Caco-2 (cell line): ENCODE measurements at regions not wholly inside any gene's neighbourhood (a gene's known extent, or its start where the extent isn't known, plus 50 kb on each side); places are given as distances from the start of the nearest gene placed in this dataset.

Source experiments
- BruUV-seq: library from RNA; stranded (reverse); fragments of 400-500 nt; replicated peaks from 2 replicates; lab custom pipeline; 2021; lab: Mats Ljungman, UMichigan
- CTCF ChIA-PET: fragments of 300-600 bp; sonication (Branson Sonifier 250); formaldehyde crosslinking; loops from one replicate; lab custom pipeline; 2022; ENCODE audit warnings: antibody characterized with exemption; lab: Charles Lee
- POLR2A ChIA-PET: fragments of 300-600 bp; sonication (Branson Sonifier 250); formaldehyde crosslinking; loops from one replicate; lab custom pipeline; 2022; ENCODE audit warnings: antibody characterized with exemption; lab: Charles Lee
- DNase-seq, 2 experiments: peaks; one replicate each; pipeline versions ENCODE4 v3.0.0 to v3.0.0-alpha.2; 2020 to 2022
- H3K27me3 ChIP-seq: replicated peaks from 2 replicates; pipeline ENCODE4 v1.6.0; 2011; ENCODE audit warnings: low read length; ENCODE audit not compliant: control insufficient read depth, insufficient read depth
- H3K36me3 ChIP-seq: 2 replicates; pipeline ENCODE4 v1.5.1; 2011; ENCODE audit warnings: low read length; ENCODE audit not compliant: control insufficient read depth, insufficient read depth
- H3K4me1 ChIP-seq: fragments of 250-450 bp; sonication (Bioruptor Pico); 2 replicates; pipeline ENCODE4 v1.5.1; 2020; ENCODE audit warnings: mild to moderate bottlenecking
- H3K4me3 ChIP-seq: 2 replicates; pipeline ENCODE4 v1.5.1; 2011; ENCODE audit warnings: low read depth, mild to moderate bottlenecking, control low read depth, low read length
- H3K9me3 ChIP-seq: fragments of 250-450 bp; sonication (Bioruptor Pico); 2 replicates; pipeline ENCODE4 v1.5.1; 2020; ENCODE audit warnings: mild to moderate bottlenecking, moderate library complexity
- H3K27ac Mint-ChIP-seq: one replicate; pipeline ENCODE4 v1.8.0; 2022; ENCODE audit warnings: mixed read lengths; ENCODE audit not compliant: unreplicated experiment
- H3K27me3 Mint-ChIP-seq: one replicate; pipeline ENCODE4 v1.8.0; 2022; ENCODE audit warnings: mixed read lengths; ENCODE audit not compliant: insufficient read depth, unreplicated experiment
- H3K36me3 Mint-ChIP-seq: one replicate; pipeline ENCODE4 v1.8.0; 2022; ENCODE audit warnings: mild to moderate bottlenecking, mixed read lengths; ENCODE audit not compliant: insufficient read depth, unreplicated experiment
- H3K4me1 Mint-ChIP-seq: one replicate; pipeline ENCODE4 v1.8.0; 2022; ENCODE audit warnings: low read depth, mixed read lengths; ENCODE audit not compliant: unreplicated experiment
- H3K4me3 Mint-ChIP-seq: one replicate; pipeline ENCODE4 v1.8.0; 2022; ENCODE audit warnings: mild to moderate bottlenecking, moderate library complexity, mixed read lengths; ENCODE audit not compliant: unreplicated experiment
- H3K9me3 Mint-ChIP-seq: one replicate; pipeline ENCODE4 v1.8.0; 2022; ENCODE audit warnings: mixed read lengths; ENCODE audit not compliant: unreplicated experiment
- intact Hi-C: fragments of 100-400 bp; cut with micrococcal nuclease; formaldehyde crosslinking; loops from one replicate; pipeline ENCODE4 v1.10.0; 2022; ENCODE audit not compliant: unreplicated experiment
- TF ChIP-seq, protein P1 (sequence below), 2 experiments: fragments of 200-600 bp in 1 of 2; IDR thresholded peaks; 1 replicate in 1 of 2; 2 replicates in 1 of 2; pipeline versions ENCODE4 v1.5.1 to v1.8.0; 2011 to 2022; ENCODE audit warnings: antibody characterized with exemption in 1 of 2, control low read depth in 1 of 2, inconsistent platforms in 1 of 2, low read depth in 1 of 2, low read length in 1 of 2, mild to moderate bottlenecking in 1 of 2, moderate library complexity in 1 of 2; ENCODE audit not compliant: insufficient read depth in 1 of 2, severe bottlenecking in 1 of 2, unreplicated experiment in 1 of 2

GRCh38 chr12:60269611-60270269 is 673.9 kb downstream of the SLC16A7 start:
- Histone ChIP-seq H3K36me3 (no peaks in the 10 kb centered on the region), H3K27me3 (no peaks in the 10 kb centered on the region), H3K4me3 (no peak overlapping the region), H3K4me1 (peaks cover 17% of the 10 kb centered on the region; the same call in 1 of the 2 replicates), H3K9me3 (no peaks in the 10 kb centered on the region)
- DNase-seq: no peak
- POLR2A ChIA-PET: no interaction called here
- Mint-ChIP-seq H3K36me3 (no peaks in the 10 kb centered on the region), H3K9me3 (no peaks in the 10 kb centered on the region), H3K27me3 (no peaks in the 10 kb centered on the region), H3K4me1 (no peaks in the 10 kb centered on the region), H3K4me3 (no peak overlapping the region), H3K27ac (no peak overlapping the region)
- intact Hi-C loops: no loop called here
- CTCF ChIA-PET: interaction anchor here (0.7 kb wide), 1 partner anchor 1833 kb away, joined by 3 read pairs; no protein-coding TSS in a partner anchor
- TF ChIP-seq, protein P1, sequence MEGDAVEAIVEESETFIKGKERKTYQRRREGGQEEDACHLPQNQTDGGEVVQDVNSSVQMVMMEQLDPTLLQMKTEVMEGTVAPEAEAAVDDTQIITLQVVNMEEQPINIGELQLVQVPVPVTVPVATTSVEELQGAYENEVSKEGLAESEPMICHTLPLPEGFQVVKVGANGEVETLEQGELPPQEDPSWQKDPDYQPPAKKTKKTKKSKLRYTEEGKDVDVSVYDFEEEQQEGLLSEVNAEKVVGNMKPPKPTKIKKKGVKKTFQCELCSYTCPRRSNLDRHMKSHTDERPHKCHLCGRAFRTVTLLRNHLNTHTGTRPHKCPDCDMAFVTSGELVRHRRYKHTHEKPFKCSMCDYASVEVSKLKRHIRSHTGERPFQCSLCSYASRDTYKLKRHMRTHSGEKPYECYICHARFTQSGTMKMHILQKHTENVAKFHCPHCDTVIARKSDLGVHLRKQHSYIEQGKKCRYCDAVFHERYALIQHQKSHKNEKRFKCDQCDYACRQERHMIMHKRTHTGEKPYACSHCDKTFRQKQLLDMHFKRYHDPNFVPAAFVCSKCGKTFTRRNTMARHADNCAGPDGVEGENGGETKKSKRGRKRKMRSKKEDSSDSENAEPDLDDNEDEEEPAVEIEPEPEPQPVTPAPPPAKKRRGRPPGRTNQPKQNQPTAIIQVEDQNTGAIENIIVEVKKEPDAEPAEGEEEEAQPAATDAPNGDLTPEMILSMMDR (IDR thresholded peaks at IDR 0.05; ENCODE audit: insufficient read depth in 1 of 2, low read depth in 1 of 2, low read length in 1 of 2, severe bottlenecking in 1 of 2, unreplicated experiment in 1 of 2): no peak
- BruUV-seq: no TSS peak

- Histone ChIP-seq H3K36me3 (no peaks in the 10 kb centered on the region), H3K9me3 (no peaks in the 10 kb centered on the region), H3K27me3 (no peaks in the 10 kb centered on the region), H3K4me3 (no peak overlapping the region), H3K4me1 (0 out of 2 replicates have a peak, but pooled peaks cover 10% of the 10 kb centered on the region)
- H3K4me1 Mint-ChIP-seq: no peaks in the 10 kb centered on the region
- intact Hi-C loops: no loop called here
- ChIA-PET POLR2A (no interaction called here), CTCF (no interaction called here)
- no peak overlapping the region for H3K4me3 Mint-ChIP-seq
- TF ChIP-seq, protein P1 (IDR thresholded peaks at IDR 0.05; ENCODE audit: insufficient read depth in 1 of 2, low read depth in 1 of 2, low read length in 1 of 2, severe bottlenecking in 1 of 2, unreplicated experiment in 1 of 2): no peak
- H3K27me3 Mint-ChIP-seq: no peaks in the 10 kb centered on the region
- no peaks in the 10 kb centered on the region for H3K36me3 Mint-ChIP-seq
- BruUV-seq: no TSS peak
- no peak overlapping the region for H3K27ac Mint-ChIP-seq
- DNase-seq: no peak
- no peaks in the 10 kb centered on the region for H3K9me3 Mint-ChIP-seq
Measured at GRCh38 chr12:60271816-60272215, 676.0 kb downstream of the SLC16A7 start.

DNA sequence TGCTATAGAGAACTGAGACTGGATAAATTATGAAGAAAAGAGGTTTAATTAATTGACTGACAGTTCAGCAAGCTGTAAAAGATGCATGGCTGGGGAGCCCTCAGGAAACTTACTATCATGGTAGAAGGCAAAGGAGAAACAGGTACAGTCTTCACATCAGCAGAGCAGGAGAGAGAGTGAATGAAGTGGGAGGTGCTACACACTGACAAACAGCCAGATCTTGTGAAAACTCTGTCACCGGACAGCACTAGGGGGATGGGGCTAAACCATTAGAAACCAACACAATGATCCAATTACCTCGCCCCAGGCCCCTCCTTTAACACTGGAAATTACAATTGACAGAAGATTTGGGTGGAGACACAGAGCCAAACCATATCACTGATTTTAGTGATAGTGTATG is 682.4 kb downstream of the SLC16A7 start:
- no peak overlapping the region for H3K27ac Mint-ChIP-seq
- no TSS peak for BruUV-seq
- no peaks in the 10 kb centered on the region for H3K9me3 ChIP-seq
- TF ChIP-seq, protein P1 (IDR thresholded peaks at IDR 0.05; ENCODE audit: insufficient read depth in 1 of 2, low read depth in 1 of 2, low read length in 1 of 2, severe bottlenecking in 1 of 2, unreplicated experiment in 1 of 2): no peak
- no peaks in the 10 kb centered on the region for H3K27me3 ChIP-seq
- no peak overlapping the region for H3K4me3 ChIP-seq
- no peaks in the 10 kb centered on the region for H3K9me3 Mint-ChIP-seq
- no peaks in the 10 kb centered on the region for H3K4me1 Mint-ChIP-seq
- no peaks in the 10 kb centered on the region for H3K36me3 Mint-ChIP-seq
- no peaks in the 10 kb centered on the region for H3K27me3 Mint-ChIP-seq
- no peak for DNase-seq
- no peak overlapping the region for H3K4me3 Mint-ChIP-seq
- intact Hi-C loops: no loop called here
- no peaks in the 10 kb centered on the region for H3K4me1 ChIP-seq
- no peaks in the 10 kb centered on the region for H3K36me3 ChIP-seq
- CTCF ChIA-PET: no interaction called here
- POLR2A ChIA-PET: no interaction called here
